ENCODE measurements at regions not wholly inside any gene's neighbourhood (a gene's known extent, or its start where the extent isn't known, plus 50 kb on each side); places are given as distances from the start of the nearest gene placed in this dataset.

DNA sequence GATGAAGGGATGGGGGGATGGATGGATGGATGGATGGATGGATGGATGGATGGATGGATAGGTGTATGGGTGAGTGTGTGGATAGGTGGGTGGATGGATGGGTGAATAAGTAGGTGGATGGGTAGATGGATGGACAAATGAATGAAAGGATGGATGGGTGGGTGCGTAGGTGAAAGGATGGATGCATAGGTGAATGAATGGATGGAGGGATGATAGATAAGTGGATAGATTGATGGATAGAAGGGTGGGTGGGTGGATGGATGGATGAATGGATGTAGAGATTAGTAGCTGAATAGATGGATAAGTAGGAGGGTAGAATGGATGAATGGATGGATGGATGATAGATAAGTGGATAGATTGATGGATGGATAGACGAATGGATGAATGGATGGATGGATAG lies 152.7 kb downstream of the MN1 start:
- H3K4me3 ChIP-seq, result no peak overlapping the region
- TF ChIP-seq, protein P1, sequence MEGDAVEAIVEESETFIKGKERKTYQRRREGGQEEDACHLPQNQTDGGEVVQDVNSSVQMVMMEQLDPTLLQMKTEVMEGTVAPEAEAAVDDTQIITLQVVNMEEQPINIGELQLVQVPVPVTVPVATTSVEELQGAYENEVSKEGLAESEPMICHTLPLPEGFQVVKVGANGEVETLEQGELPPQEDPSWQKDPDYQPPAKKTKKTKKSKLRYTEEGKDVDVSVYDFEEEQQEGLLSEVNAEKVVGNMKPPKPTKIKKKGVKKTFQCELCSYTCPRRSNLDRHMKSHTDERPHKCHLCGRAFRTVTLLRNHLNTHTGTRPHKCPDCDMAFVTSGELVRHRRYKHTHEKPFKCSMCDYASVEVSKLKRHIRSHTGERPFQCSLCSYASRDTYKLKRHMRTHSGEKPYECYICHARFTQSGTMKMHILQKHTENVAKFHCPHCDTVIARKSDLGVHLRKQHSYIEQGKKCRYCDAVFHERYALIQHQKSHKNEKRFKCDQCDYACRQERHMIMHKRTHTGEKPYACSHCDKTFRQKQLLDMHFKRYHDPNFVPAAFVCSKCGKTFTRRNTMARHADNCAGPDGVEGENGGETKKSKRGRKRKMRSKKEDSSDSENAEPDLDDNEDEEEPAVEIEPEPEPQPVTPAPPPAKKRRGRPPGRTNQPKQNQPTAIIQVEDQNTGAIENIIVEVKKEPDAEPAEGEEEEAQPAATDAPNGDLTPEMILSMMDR (IDR thresholded peaks at IDR 0.05), result no peak
- no peaks in the 10 kb centered on the region for H3K27me3 ChIP-seq
- no peak for DNase-seq (ENCODE audit: low spot score in 2 of 2)
- intact Hi-C loops (cut with DNase I), result no loop called here
- H3K9me3 ChIP-seq, result no peaks in the 10 kb centered on the region
- no peaks in the 10 kb centered on the region for H3K36me3 ChIP-seq
- H3K27ac ChIP-seq, result no peak overlapping the region
- peaks cover 0 to 15% of the 10 kb centered on the region in 2 donors for H3K4me1 ChIP-seq

DNA sequence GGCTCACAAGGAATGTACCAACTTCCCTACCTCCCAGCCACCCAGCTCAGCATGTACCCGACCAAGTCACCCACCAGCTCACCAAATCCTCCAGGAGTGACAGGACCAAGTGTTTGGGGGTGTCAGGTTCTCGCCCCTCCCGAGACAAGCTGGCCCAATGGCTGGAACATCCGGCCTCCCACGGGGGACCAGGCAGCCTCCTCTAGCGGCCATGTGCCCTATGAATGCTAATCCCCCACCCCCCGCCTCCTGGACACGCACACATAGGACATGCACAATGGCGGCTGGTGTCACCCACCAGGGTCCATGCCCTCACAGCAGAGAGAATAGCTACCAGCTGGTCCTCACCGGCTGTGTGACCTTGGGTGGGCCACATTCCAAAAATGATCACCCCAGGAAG lies 151.0 kb downstream of the MN1 start:
- TF ChIP-seq, protein P1 (IDR thresholded peaks at IDR 0.05), result no peak
- intact Hi-C loops (cut with DNase I), result no loop called here

DNA sequence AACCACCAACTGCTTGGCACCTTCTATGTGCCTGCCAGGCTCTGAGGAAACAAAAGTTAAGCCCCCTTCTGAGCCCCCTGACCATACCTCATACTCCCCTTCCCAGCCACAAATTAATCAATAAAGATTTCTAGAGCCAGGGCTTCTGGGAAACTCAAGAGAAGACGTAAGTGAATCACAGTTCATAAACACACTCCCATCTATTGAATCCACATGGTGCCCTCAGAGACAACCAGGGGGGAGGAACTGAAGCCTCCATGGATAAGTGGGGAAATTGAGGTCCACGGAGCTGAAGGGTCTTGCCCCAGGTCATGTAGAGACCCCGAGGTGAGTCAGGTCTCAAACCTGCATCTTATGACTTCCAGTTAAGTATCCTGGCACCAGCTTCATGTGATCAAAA lies 150.6 kb downstream of the MN1 start:
- no peaks in the 10 kb centered on the region for H3K27me3 ChIP-seq
- H3K36me3 ChIP-seq, result no peaks in the 10 kb centered on the region
- intact Hi-C loops (cut with DNase I), result no loop called here
- TF ChIP-seq, protein P1 (IDR thresholded peaks at IDR 0.05), result no peak
- no peaks in the 10 kb centered on the region for H3K9me3 ChIP-seq
- H3K4me3 ChIP-seq, result no peak overlapping the region
- H3K27ac ChIP-seq, result peak overlapping the region in 1 of 2 donors; percentile 54
- H3K4me1 ChIP-seq, result peaks cover 0 to 15% of the 10 kb centered on the region in 2 donors
- no peak for DNase-seq (ENCODE audit: low spot score in 2 of 2)

More for the DNA sequence above, 151.0 kb downstream of the MN1 start:
- Histone ChIP-seq H3K4me1 (peaks cover 0 to 15% of the 10 kb centered on the region in 2 donors), H3K9me3 (no peaks in the 10 kb centered on the region), H3K36me3 (no peaks in the 10 kb centered on the region), H3K27me3 (no peaks in the 10 kb centered on the region), H3K27ac (no peak overlapping the region), H3K4me3 (no peak overlapping the region)
- no peak for DNase-seq (ENCODE audit: low spot score in 2 of 2)

DNA sequence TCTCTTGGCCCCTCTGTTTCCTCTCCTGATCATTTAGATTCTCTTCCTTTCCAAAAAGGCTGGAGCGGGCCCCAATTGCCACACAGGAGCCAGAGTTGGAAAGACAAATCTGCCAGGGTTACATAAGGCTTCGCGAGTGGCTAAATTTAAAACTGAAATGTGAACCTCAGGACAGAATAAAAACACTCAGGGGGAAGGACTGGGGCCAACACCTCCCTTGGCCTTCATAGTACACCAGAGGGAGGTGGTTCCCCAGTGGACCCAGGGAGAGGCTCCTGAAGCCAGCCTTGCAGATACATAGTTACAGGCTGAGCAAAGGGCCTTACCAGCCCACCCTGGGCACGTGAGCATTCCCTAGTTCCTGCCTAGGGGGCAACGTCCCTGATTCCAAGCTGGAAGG lies 150.1 kb downstream of the MN1 start:
- peak overlapping the region in 1 of 2 donors; percentile 54 for H3K27ac ChIP-seq

DNA sequence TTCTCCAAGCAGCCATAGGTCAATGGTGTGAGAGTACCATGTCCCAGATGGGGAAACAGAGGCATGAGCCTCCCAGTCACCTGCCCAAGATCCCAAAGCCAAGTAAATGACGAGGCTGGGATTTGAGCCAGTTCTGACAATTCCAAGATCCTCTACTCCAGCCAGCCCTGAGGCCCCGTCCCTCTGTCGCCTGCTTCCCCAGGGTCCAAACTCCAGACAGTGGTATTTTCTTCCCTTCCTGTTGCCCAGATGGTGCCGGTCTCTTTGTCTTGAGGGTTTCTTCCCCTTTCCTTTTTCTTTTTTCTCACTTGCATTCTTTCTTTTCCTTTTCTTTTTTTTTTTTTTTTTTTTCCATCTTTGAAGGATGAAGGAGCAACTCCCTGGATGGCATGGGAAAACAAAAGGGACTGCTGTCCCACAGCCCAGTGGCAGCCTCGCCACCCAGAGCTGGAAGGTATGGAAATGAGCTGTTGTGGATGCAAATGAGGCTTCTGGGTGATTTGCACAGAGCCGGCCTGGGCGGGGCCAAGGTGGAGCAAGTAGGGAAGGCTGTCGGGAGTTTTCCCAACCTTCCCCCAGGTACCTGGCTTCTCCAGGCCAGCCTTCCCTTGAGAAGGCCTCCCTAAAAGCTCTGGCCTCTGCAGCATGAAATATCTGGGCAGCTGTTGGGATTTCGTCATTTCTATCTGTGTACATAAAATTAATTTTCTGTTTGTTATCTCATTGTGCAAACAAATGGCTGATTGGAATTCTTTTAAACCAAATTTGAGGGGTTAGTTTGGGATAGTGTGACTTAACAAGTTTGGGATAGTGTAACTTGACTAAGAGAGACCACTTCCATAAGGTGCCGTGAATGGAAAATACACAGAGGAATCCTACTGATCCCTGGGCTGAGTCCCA lies 146.8 kb downstream of the MN1 start:
- DNase-seq (ENCODE audit: low spot score in 2 of 2), result no peak
- no peaks in the 10 kb centered on the region for H3K27me3 ChIP-seq
- no peaks in the 10 kb centered on the region for H3K9me3 ChIP-seq
- TF ChIP-seq, protein P1 (IDR thresholded peaks at IDR 0.05), result no peak
- no peaks in the 10 kb centered on the region for H3K36me3 ChIP-seq
- peaks cover 0 to 12% of the 10 kb centered on the region in 2 donors for H3K4me1 ChIP-seq
- H3K27ac ChIP-seq, result no peak overlapping the region
- H3K4me3 ChIP-seq, result no peak overlapping the region
- intact Hi-C loops (cut with DNase I), result no loop called here

More for the DNA sequence above, 150.1 kb downstream of the MN1 start:
- Histone ChIP-seq H3K36me3 (no peaks in the 10 kb centered on the region), H3K27me3 (no peaks in the 10 kb centered on the region), H3K9me3 (no peaks in the 10 kb centered on the region), H3K4me1 (peaks cover 0 to 15% of the 10 kb centered on the region in 2 donors), H3K4me3 (no peak overlapping the region)
- intact Hi-C loops (cut with DNase I), result no loop called here
- TF ChIP-seq, protein P1 (IDR thresholded peaks at IDR 0.05), result no peak
- peak in 1 of 2 donors; percentile 68 for DNase-seq (ENCODE audit: low spot score in 2 of 2)
